Naive B cell (primary cell): ENCODE measurements at regions not wholly inside any gene's neighbourhood (a gene's known extent, or its start where the extent isn't known, plus 50 kb on each side); places are given as distances from the start of the nearest gene placed in this dataset.

Experiments used
- ATAC-seq, 2 donors: fragments of 150-1000 bp; cut with Tn5 transposase; 2 replicates each; pipeline ENCODE4 v1.10.0; 2021; ENCODE audit warnings: low read depth in 2 of 2, mild to moderate bottlenecking in 2 of 2, moderate library complexity in 2 of 2
- DNase-seq: peaks from one replicate; pipeline ENCODE4 v3.0.0; 2022
- H3K27ac Mint-ChIP-seq, 6 donors: one replicate each; pipeline ENCODE4 v1.8.0; 2020 to 2022; ENCODE audit warnings: mild to moderate bottlenecking in 6 of 6, mixed read lengths in 6 of 6, moderate library complexity in 5 of 6, inconsistent platforms in 2 of 6
- H3K27me3 Mint-ChIP-seq, 3 donors: one replicate each; pipeline ENCODE4 v1.8.0; 2021 to 2022; ENCODE audit warnings: mixed read lengths in 3 of 3, mild to moderate bottlenecking in 1 of 3
- H3K36me3 Mint-ChIP-seq, 2 donors: one replicate each; pipeline ENCODE4 v1.8.0; 2020 to 2022; ENCODE audit warnings: mixed read lengths in 2 of 2, inconsistent platforms in 1 of 2, mild to moderate bottlenecking in 1 of 2
- H3K4me1 Mint-ChIP-seq, 3 donors: one replicate each; pipeline ENCODE4 v1.8.0; 2020 to 2022; ENCODE audit warnings: mixed read lengths in 3 of 3, inconsistent platforms in 1 of 3, mild to moderate bottlenecking in 1 of 3, moderate library complexity in 1 of 3
- H3K4me3 Mint-ChIP-seq, 8 donors: one replicate each; pipeline ENCODE4 v1.8.0; 2020 to 2022; ENCODE audit warnings: mild to moderate bottlenecking in 8 of 8, mixed read lengths in 8 of 8, moderate library complexity in 8 of 8, inconsistent platforms in 2 of 8
- H3K9me3 Mint-ChIP-seq, 7 donors: one replicate each; pipeline ENCODE4 v1.8.0; 2020 to 2022; ENCODE audit warnings: mixed read lengths in 7 of 7, mild to moderate bottlenecking in 5 of 7, inconsistent platforms in 2 of 7, moderate library complexity in 1 of 7

DNA sequence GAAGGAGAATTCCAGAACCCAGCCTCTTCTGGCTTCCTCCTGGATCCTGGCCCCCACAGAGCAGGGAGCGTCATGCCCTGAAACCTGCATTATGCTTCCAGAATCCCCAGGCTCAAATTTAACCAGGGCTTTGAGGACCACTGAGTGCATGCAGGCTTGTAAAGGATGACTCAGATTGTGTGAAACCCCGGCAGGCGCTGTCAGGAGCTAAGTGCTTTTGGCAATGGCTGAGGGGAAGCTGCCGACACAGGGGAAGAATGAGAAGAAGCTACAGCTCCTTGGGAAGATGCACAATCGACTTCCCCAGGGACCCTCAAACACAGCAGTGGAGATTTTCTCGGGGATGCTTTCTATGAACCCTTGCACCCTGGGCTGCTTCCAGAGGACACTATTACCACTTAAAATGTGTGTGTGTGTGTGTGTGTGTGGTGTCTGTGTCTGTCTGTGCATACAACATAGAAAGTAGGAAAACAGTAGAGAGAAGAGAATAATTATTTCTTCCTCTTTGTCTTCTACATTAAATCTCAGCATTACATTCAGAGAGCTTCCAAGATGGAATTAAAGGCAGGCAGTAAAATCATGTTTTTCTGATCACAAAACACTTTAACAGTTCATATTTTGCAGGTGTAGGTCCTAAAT, 183.5 kb upstream of the INHBA start:
- Mint-ChIP-seq H3K4me3 (peak overlapping the region in 3 of 8 donors; percentile 22 to 58 (median 34)), H3K4me1 (peaks cover 78 to 92% (median 87%) of the 10 kb centered on the region in 3 donors), H3K27me3 (no peaks in the 10 kb centered on the region)

DNA sequence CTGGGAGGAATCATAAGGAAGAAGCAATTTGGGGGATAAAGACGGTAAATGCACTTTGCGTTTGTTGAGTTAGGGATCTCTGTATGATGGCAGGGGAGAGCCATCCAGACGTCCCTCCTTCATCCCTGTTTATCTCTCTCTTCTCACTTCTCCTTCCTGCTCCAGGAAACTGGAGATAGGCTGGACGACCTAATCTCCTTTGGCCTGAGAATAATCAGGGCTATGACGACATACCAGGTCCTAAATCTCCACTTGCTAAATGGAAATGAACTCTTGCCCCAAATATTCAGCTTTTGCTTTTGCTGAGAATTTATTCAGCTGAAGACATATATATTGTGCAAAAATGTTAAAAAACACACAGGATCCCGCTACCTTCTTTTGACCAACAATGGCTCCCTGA, 182.9 kb upstream of the INHBA start:
- DNase-seq (no peak), ATAC-seq (no peak)
- peaks cover 74 to 93% (median 92%) of the 10 kb centered on the region in 3 donors for H3K4me1 Mint-ChIP-seq
- H3K27ac Mint-ChIP-seq: peak overlapping the region in 4 of 6 donors; percentile 29 to 85 (median 60)
- H3K36me3 Mint-ChIP-seq: no peaks in the 10 kb centered on the region
- peaks cover 0 to 6% (median 0%) of the 10 kb centered on the region in 7 donors for H3K9me3 Mint-ChIP-seq
- H3K27me3 Mint-ChIP-seq: no peaks in the 10 kb centered on the region
- peak overlapping the region in 1 of 8 donors; percentile 43 for H3K4me3 Mint-ChIP-seq

More for the DNA sequence above, 183.5 kb upstream of the INHBA start:
- peak overlapping the region in 3 of 6 donors; percentile 11 to 60 (median 29) for H3K27ac Mint-ChIP-seq
- no peak for ATAC-seq
- H3K9me3 Mint-ChIP-seq: peaks cover 0 to 2% (median 0%) of the 10 kb centered on the region in 7 donors
- no peaks in the 10 kb centered on the region for H3K36me3 Mint-ChIP-seq
- no peak for DNase-seq

DNA sequence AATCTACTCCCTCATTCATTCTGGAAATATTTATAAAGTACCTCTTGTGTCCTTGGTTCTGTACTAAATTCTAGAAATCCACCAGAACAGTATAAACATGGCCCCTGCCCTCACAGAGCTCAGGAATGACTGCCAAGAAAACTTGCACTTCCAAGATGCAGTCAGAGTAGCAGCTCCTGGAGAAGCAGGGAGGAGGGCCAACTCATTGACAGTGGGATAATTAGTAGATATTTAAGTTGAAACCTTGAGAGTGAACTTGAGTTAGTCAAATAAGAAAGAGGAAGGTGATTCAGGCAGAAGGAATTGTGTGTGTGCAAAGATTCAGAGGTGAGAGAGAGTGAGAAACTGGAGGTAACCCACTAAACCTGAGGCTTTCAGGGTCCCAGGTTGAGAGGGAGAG, 182.2 kb upstream of the INHBA start:
- H3K9me3 Mint-ChIP-seq: peaks cover 0 to 6% (median 0%) of the 10 kb centered on the region in 7 donors
- DNase-seq (no peak), ATAC-seq (no peak)
- no peaks in the 10 kb centered on the region for H3K36me3 Mint-ChIP-seq
- no peaks in the 10 kb centered on the region for H3K27me3 Mint-ChIP-seq
- H3K27ac Mint-ChIP-seq: peak overlapping the region in 5 of 6 donors; percentile 3 to 85 (median 56)
- H3K4me1 Mint-ChIP-seq: peaks cover 73 to 94% (median 93%) of the 10 kb centered on the region in 3 donors
- peak overlapping the region in 5 of 8 donors; percentile 12 to 43 (median 30) for H3K4me3 Mint-ChIP-seq

DNA sequence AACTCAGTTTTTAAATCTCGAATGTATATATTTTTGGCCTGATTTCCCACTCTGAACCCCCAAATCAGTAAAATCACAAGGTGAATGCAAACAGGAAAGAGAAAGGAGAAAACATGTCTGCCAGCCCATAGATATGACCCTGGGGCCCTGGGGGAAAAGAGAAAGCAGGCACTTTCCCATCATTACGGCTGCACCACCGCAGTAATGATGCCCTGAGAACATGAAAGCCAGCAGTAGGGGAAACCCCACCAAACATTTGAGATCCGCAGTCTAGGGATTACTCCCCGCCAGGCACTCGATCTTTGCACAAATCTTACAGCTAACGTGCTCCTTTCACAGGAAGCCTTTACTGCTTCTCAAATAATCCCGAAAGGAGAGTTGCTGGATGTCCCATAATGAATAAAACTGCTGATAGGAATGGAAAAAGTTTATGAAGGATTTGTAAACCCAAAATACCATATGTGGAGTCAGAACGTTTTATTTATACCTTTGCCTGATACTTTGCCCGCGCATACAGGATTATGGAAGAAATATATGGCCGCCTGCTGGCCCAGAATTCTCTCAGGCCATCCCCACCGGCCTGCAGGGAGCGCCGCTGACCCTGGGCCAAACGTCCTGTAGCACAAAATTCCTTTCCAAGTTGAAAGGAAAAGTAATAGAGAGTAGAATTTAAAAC, 180.0 kb upstream of the INHBA start:
- DNase-seq: peak; percentile 46
- Mint-ChIP-seq H3K4me3 (peak overlapping the region; percentile 11 to 93 (median 88)), H3K27ac (peak overlapping the region; percentile 99 to 100 (median 100))

DNA sequence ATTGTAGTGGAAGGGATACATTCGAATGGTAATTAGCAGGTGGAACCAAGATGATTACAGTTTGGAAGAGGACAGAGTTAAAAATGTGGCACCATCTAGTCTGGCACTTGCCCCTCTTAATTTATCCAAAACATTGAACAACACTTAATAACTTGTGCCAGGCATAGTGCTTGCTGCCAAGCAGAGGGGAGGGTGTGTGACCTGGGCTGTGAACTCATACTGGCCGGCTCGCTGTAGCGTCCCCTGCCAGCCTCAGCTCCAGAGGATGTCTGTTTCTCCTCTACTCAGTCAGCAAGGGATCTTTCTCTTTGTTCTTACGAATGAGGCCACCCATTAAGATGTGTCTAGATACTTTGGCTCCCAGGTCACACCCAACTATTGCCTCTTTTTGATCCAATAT, 179.4 kb upstream of the INHBA start:
- DNase-seq (no peak), ATAC-seq (no peak)
- Mint-ChIP-seq H3K27me3 (no peaks in the 10 kb centered on the region), H3K36me3 (no peaks in the 10 kb centered on the region), H3K4me3 (peak overlapping the region; percentile 67 to 93 (median 88)), H3K27ac (peak overlapping the region; percentile 99 to 100 (median 100)), H3K9me3 (peaks cover 0 to 6% (median 0%) of the 10 kb centered on the region in 7 donors), H3K4me1 (peaks cover 57 to 85% (median 80%) of the 10 kb centered on the region in 3 donors)

More for the DNA sequence above, 180.0 kb upstream of the INHBA start:
- Mint-ChIP-seq H3K36me3 (no peaks in the 10 kb centered on the region), H3K9me3 (peaks cover 0 to 6% (median 0%) of the 10 kb centered on the region in 7 donors), H3K4me1 (peaks cover 63 to 87% (median 85%) of the 10 kb centered on the region in 3 donors), H3K27me3 (no peaks in the 10 kb centered on the region)
- ATAC-seq: no peak

DNA sequence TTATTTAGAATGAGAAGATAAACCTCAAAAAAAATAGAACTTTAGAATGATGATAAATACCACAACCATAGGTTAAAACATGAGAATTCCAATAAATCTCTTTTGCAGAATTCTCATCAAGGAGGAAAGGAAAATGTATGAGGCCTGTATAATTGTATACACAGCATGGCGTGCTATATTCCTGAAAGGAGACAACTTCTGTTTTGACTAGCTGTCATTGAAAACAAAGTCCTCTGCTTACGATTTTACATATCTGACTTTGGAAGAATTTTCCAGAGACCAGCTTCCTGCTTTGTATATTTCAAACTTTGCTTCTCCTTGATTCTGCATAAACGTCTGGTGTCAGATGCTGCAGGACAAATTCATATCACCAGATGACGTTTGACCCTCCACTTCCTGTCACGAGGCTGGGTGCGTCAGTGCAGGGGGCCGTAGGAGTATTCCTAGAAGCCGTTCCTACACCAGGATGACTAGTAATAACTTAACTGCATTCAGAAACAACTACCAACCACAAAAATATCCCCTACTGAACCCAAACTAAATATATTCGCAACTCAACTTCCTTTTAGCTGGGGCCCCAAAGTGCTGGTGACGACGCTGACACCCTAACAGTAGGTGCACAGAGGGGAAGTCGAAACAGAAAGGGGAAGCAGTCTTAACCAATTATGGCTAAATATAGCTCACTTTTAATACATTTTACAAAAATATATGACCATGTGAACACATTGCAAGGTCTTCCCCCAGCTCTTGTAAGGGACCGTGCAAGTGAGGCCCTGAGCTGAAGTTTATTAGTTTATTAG, 178.6 kb upstream of the INHBA start:
- Mint-ChIP-seq H3K27me3 (no peaks in the 10 kb centered on the region), H3K9me3 (peaks cover 0 to 6% (median 0%) of the 10 kb centered on the region in 7 donors), H3K4me1 (peaks cover 51 to 84% (median 75%) of the 10 kb centered on the region in 3 donors), H3K36me3 (no peaks in the 10 kb centered on the region), H3K27ac (peak overlapping the region; percentile 99 to 100 (median 100)), H3K4me3 (peak overlapping the region; percentile 67 to 93 (median 88))
- ATAC-seq (peak; percentile 87 to 89), DNase-seq (peak; percentile 94)

DNA sequence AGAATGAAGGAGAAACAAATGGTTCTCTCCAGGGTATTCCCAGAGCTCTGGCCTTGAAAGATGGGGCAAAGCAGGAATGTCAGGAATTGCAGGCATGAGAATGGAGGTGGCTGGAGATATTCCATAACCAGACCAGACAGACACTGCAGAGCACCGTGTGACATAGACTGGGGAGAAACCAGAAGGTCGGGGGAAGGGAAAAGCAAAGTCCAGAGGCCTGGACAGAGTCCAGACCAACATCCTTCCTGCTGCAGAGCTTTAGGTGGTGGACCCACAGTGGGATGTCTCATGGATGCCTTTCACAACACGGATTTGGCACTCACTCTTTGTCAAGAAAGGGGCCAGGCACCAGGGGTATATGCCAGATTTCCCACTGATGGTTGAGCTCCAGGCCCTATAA, 177.2 kb upstream of the INHBA start:
- peak overlapping the region in 5 of 8 donors; percentile 18 to 78 (median 76) for H3K4me3 Mint-ChIP-seq

DNA sequence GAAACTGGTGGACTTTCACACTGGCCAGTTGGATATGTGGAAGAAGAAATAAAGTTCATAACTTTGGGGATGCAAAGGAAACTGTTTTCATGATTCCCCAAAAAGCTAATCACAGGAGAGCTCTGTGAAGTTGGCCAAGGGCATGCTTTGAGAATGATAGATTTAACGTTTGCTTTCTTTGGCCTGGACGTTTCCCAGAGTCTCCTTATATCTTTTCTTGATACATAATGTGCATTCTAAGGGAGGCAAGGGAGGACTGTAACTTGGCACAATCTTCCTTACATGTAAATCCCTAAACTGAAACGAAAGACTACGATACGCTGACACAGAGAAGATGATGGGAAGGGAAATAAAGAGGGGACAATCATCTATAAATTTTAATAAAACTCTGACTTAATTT, 176.5 kb upstream of the INHBA start:
- peaks cover 0 to 6% (median 0%) of the 10 kb centered on the region in 7 donors for H3K9me3 Mint-ChIP-seq
- no peaks in the 10 kb centered on the region for H3K27me3 Mint-ChIP-seq
- H3K4me3 Mint-ChIP-seq: peak overlapping the region in 1 of 8 donors; percentile 32
- H3K36me3 Mint-ChIP-seq: no peaks in the 10 kb centered on the region
- DNase-seq (no peak), ATAC-seq (no peak)
- peaks cover 34 to 80% (median 66%) of the 10 kb centered on the region in 3 donors for H3K4me1 Mint-ChIP-seq
- H3K27ac Mint-ChIP-seq: peak overlapping the region; percentile 3 to 100 (median 100)

More for the DNA sequence above, 177.2 kb upstream of the INHBA start:
- no peaks in the 10 kb centered on the region for H3K27me3 Mint-ChIP-seq
- H3K36me3 Mint-ChIP-seq: no peaks in the 10 kb centered on the region
- ATAC-seq: no peak
- no peak for DNase-seq
- peaks cover 0 to 6% (median 0%) of the 10 kb centered on the region in 7 donors for H3K9me3 Mint-ChIP-seq
- peak overlapping the region; percentile 99 to 100 (median 100) for H3K27ac Mint-ChIP-seq
- H3K4me1 Mint-ChIP-seq: peaks cover 37 to 80% (median 67%) of the 10 kb centered on the region in 3 donors

DNA sequence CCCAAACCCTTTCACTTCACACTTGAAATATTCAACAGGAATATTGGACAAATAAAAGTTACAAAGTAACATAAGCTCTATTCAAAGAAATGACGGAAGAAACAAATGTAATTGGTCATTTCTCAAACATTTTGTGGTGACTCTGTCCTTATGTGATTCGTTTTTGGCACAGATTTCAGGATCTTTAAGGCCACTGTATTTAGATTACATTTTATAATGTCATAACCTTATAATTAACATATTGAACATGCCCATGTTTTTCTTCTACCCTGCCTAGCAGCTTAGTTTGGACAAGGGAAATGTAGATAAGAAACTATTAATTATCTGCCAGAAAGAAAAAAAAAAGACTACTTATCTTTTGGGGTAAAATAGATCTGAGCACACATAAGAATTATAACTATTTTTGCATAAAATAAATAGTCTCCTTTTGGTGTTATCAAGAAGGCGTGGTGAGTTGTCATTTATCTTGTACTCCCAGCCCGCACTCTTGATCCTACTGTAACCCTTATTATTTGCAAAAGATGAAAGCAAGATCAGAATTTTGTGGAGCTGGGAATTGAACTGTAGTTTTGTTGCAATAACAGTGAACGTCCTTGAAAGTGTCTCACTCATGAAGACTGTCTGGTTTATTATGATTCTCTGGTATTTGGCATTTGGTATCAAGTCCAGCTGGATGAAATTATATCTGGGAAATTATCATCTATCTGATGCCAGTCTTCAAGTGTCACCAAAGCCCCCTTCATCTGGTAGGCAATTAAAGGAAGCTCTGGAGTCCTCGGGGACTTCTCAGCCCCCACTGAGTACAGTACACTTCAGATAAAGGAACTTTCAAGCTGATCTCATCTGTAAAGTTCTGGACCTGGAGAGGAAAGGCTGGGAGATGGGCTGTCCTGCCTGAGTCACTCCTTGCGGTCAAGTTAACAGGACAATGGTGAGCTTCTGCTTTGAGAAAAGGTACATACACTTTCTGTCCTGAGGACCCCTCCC, 175.7 kb upstream of the INHBA start:
- DNase-seq: no peak
- H3K27ac Mint-ChIP-seq: peak overlapping the region; percentile 47 to 100 (median 96)
- H3K36me3 Mint-ChIP-seq: no peaks in the 10 kb centered on the region
- peaks cover 35 to 80% (median 63%) of the 10 kb centered on the region in 3 donors for H3K4me1 Mint-ChIP-seq
- peak overlapping the region in 1 of 8 donors; percentile 57 for H3K4me3 Mint-ChIP-seq
- ATAC-seq: no peak
- H3K9me3 Mint-ChIP-seq: peaks cover 0 to 6% (median 0%) of the 10 kb centered on the region in 7 donors
- no peaks in the 10 kb centered on the region for H3K27me3 Mint-ChIP-seq

DNA sequence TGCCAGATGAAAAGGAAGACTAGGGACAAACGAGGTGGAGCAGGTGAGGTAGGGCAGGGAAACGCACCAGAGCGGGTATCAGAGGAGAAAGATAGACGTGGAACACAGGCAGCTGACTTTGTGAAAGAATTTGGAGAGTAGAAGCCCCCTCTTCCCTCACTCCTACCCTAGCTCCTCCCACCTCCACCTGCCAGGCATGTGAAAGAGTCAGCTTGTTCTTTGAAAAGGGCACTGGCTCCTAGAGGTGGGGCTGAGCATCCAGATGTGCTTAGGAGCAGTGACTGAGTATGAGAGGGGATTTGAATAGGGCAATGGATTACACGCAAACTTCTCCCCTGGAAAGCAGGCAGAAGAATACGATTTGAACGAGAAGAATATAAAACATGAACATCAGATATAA, 174.2 kb upstream of the INHBA start:
- Mint-ChIP-seq H3K4me1 (peaks cover 24 to 66% (median 51%) of the 10 kb centered on the region in 3 donors), H3K27ac (peak overlapping the region; percentile 34 to 92 (median 44)), H3K4me3 (peak overlapping the region in 3 of 8 donors; percentile 10 to 56 (median 39)), H3K36me3 (no peaks in the 10 kb centered on the region), H3K27me3 (no peaks in the 10 kb centered on the region), H3K9me3 (peaks cover 0 to 6% (median 1%) of the 10 kb centered on the region in 7 donors)
- ATAC-seq (no peak), DNase-seq (no peak)

DNA sequence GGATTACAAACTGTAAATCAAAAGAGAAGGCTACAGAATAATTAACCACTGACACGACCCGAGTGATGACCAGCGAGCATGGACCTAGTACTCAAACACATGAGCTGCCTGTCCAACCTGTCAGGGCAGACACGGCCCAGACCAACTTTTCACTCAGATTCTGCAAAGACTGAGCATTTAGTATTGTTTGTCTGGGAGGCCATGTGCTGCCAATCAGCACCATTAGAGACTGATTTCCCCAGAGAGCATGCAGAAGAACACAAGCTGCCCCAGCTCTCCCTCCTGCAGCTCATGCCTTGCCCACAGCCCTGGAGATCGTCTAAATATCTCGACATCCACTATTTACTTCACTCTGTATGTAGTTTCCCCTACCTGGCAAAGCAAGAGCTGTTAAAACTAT, 172.6 kb upstream of the INHBA start:
- ATAC-seq (no peak), DNase-seq (no peak)
- Mint-ChIP-seq H3K36me3 (no peaks in the 10 kb centered on the region), H3K4me1 (peaks cover 19 to 50% (median 37%) of the 10 kb centered on the region in 3 donors), H3K9me3 (peaks cover 0 to 10% (median 0%) of the 10 kb centered on the region in 7 donors), H3K27ac (peak overlapping the region in 2 of 6 donors; percentile 4 to 26), H3K27me3 (no peaks in the 10 kb centered on the region), H3K4me3 (peak overlapping the region in 1 of 8 donors; percentile 36)

DNA sequence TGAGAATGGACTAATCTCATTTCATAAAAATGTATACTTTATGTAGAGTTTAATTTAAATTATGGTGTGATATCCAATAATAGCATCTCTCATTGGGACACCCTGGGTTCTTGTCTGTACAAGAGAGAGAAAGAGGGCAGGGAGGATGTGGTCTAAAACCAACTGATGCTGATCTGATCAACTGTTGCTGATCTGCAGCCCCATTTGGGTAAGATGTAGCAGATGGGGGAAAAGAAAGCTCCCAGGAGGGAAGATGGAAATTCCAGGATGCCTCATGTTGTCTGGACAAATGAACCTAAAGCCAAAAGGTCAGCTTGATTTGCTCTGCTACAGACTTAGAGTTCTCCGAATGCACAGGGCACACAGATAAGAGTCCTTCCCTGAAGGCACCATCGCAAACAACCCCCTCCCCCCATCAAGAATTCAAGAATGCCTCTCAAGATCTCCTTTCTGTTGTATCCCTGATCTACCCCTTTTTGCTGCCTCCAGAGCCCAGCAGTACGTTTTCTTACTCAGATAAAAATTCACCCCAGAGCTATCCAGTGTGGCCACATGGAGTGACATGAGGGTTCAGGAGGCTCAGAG, 171.4 kb upstream of the INHBA start:
- Mint-ChIP-seq H3K4me1 (peaks cover 16 to 44% (median 37%) of the 10 kb centered on the region in 3 donors), H3K27ac (peak overlapping the region in 2 of 6 donors; percentile 61 to 82), H3K9me3 (peaks cover 0 to 10% (median 0%) of the 10 kb centered on the region in 7 donors), H3K4me3 (no peak overlapping the region), H3K27me3 (no peaks in the 10 kb centered on the region), H3K36me3 (no peaks in the 10 kb centered on the region)
- DNase-seq (no peak), ATAC-seq (no peak)
